ENCODE measurements at regions not wholly inside any gene's neighbourhood (a gene's known extent, or its start where the extent isn't known, plus 50 kb on each side); places are given as distances from the start of the nearest gene placed in this dataset.
A peak's percentile ranks its signal among the peaks of the same experiment; 100 is the strongest.
"Not testable (repeated sequence)": the region's sequence is repeated elsewhere in the genome, so short reads cannot be mapped to it uniquely, and the experiment has no call there.

DNA sequence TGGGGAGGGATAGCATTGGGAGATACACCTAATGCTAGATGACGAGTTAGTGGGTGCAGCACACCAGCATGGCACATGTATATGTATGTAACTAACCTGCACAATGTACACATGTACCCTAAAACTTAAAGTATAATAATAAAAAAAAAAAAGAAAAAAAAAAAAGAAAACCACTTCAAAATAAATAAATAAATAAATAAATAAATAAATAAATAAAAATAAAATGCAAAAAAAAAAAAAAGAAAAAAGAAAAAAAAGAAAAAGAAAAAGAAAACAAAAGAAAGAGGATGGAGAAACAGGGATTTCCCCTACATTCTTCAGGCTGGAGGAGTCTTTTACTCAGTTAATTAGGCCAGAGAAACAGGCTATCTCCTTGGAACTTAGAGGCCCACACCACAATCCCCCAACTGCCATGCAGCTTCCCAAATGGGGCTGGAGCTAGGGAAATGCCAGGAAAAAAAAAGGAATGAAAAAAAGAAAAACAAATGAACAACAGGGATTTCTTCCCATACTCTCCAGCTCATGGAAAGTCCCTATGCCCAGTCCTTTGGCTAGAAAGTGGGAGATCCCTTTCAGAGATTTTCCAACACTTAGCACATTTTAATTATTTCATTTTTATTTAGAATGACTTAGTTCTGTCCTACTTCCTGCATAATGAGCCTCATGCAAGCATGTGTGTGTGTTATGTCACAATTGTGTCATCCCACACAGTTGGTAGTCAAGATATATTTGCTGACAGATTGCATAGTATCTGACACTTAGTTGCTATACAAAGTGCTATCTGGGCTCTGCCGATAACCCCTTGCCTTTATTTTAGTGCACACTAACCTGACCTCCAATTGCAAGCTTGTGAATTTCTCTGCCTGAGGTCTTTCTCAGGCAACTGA is 486.4 kb downstream of the PLPP3 start:
- no peak for ATAC-seq
- H3K9me3 Mint-ChIP-seq = peaks cover 10% of the 10 kb centered on the region
- DNase-seq (ENCODE audit: low spot score) = no peak

DNA sequence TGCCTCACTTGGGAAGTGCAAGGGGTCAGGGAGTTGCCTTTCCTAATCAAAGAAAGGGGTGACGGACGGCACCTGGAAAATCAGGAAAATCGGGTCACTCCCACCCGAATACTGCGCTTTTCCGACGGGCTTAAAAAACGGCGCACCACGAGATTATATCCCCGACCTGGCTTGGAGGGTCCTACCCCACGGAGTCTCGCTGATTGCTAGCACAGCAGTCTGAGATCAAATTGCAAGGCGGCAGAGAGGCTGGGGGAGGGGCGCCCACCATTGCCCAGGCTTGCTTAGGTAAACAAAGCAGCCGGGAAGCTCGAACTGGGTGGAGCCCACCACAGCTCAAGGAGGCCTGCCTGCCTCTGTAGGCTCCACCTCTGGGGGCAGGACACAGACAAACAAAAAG is 489.5 kb downstream of the PLPP3 start:
- H3K27me3 Mint-ChIP-seq (ENCODE audit: low read depth); H3K4me1 Mint-ChIP-seq; H3K27ac Mint-ChIP-seq; CTCF ChIA-PET; ATAC-seq; POLR2A ChIA-PET: not testable (repeated sequence)
- H3K4me3 Mint-ChIP-seq = peak overlapping the region; percentile 50
- TF ChIP-seq ZNF281 (CRISPR knock-in tag; IDR thresholded peaks at IDR 0.05) = peak; percentile 60; the same call in 1 of the 2 replicates
- H3K9me3 Mint-ChIP-seq = peaks cover 17% of the 10 kb centered on the region
- H3K36me3 Mint-ChIP-seq = peaks cover 18% of the 10 kb centered on the region
- peak; percentile 65 for DNase-seq (ENCODE audit: low spot score)

More for the DNA sequence above, 486.4 kb downstream of the PLPP3 start:
- 0 out of 2 replicates have a peak, but pooled peaks cover 7% of the 10 kb centered on the region for H3K4me1 Mint-ChIP-seq
- no peak overlapping the region for H3K4me3 Mint-ChIP-seq
- H3K27me3 Mint-ChIP-seq (ENCODE audit: low read depth) = 0 out of 2 replicates have a peak, but pooled peaks cover 4% of the 10 kb centered on the region
- TF ChIP-seq CDX4 (CRISPR knock-in tag; IDR thresholded peaks at IDR 0.05; ENCODE audit: borderline replicate concordance) (no peak), HMGA2 (CRISPR knock-in tag; IDR thresholded peaks at IDR 0.05) (peak; percentile 26; the same call in 1 of the 2 replicates)
- POLR2A ChIA-PET = no interaction called here
- CTCF ChIA-PET = no interaction called here
- H3K36me3 Mint-ChIP-seq = peaks cover 15% of the 10 kb centered on the region
- no peak overlapping the region for H3K27ac Mint-ChIP-seq

- H3K4me1 Mint-ChIP-seq = no peaks in the 10 kb centered on the region
- no peak for DNase-seq (ENCODE audit: low spot score)
- no peak overlapping the region for H3K4me3 Mint-ChIP-seq
- TF ChIP-seq, protein P1, sequence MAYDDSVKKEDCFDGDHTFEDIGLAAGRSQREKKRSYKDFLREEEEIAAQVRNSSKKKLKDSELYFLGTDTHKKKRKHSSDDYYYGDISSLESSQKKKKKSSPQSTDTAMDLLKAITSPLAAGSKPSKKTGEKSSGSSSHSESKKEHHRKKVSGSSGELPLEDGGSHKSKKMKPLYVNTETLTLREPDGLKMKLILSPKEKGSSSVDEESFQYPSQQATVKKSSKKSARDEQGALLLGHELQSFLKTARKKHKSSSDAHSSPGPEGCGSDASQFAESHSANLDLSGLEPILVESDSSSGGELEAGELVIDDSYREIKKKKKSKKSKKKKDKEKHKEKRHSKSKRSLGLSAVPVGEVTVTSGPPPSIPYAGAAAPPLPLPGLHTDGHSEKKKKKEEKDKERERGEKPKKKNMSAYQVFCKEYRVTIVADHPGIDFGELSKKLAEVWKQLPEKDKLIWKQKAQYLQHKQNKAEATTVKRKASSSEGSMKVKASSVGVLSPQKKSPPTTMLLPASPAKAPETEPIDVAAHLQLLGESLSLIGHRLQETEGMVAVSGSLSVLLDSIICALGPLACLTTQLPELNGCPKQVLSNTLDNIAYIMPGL (CRISPR knock-in tag; IDR thresholded peaks at IDR 0.05) = no peak
- TF ChIP-seq ZNF532 (CRISPR knock-in tag; IDR thresholded peaks at IDR 0.05; ENCODE audit: borderline replicate concordance) (no peak), USF1 (CRISPR knock-in tag; IDR thresholded peaks at IDR 0.05) (no peak), FOXP4 (CRISPR knock-in tag; IDR thresholded peaks at IDR 0.05) (no peak), ZNF317 (CRISPR knock-in tag; IDR thresholded peaks at IDR 0.05; ENCODE audit: borderline replicate concordance, low read depth) (no peak)
- TF ChIP-seq, protein P2, sequence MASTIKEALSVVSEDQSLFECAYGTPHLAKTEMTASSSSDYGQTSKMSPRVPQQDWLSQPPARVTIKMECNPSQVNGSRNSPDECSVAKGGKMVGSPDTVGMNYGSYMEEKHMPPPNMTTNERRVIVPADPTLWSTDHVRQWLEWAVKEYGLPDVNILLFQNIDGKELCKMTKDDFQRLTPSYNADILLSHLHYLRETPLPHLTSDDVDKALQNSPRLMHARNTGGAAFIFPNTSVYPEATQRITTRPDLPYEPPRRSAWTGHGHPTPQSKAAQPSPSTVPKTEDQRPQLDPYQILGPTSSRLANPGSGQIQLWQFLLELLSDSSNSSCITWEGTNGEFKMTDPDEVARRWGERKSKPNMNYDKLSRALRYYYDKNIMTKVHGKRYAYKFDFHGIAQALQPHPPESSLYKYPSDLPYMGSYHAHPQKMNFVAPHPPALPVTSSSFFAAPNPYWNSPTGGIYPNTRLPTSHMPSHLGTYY (CRISPR knock-in tag; IDR thresholded peaks at IDR 0.05) = no peak
- peaks cover 13% of the 10 kb centered on the region for H3K36me3 Mint-ChIP-seq
- H3K9me3 Mint-ChIP-seq = peaks cover 17% of the 10 kb centered on the region
- 0 out of 2 replicates have a peak, but pooled peaks cover 4% of the 10 kb centered on the region for H3K27me3 Mint-ChIP-seq (ENCODE audit: low read depth)
- no peak for ATAC-seq
- ChIA-PET POLR2A (no interaction called here), CTCF (no interaction called here)
- no peak overlapping the region for H3K27ac Mint-ChIP-seq
Observed at GRCh38 chr1:56084246-56084645, 495.1 kb downstream of the PLPP3 start.
